Stomach (tissue), 8 donors: ENCODE measurements at regions not wholly inside any gene's neighbourhood (a gene's known extent, or its start where the extent isn't known, plus 50 kb on each side); places are given as distances from the start of the nearest gene placed in this dataset.

Experiments
- DNase-seq, 2 donors: peaks; one replicate each; pipeline versions ENCODE4 v3.0.0 to v3.0.0-alpha.2; 2013 to 2019
- H3K27ac ChIP-seq, 5 donors: fragments of 200-600 bp in 4 of 5; sonication (generic) in 4 of 5; one replicate each; pipeline ENCODE4 v1.5.1; 2013 to 2019; ENCODE audit warnings: mild to moderate bottlenecking in 1 of 5, moderate library complexity in 1 of 5
- H3K27me3 ChIP-seq, 3 donors: fragments of 200-600 bp; sonication (generic); one replicate each; pipeline ENCODE4 v1.5.1; 2017 to 2019; ENCODE audit warnings: mixed run types in 1 of 3
- H3K36me3 ChIP-seq, 4 donors: fragments of 200-600 bp; sonication (generic); 1 replicate in 3 of 4; 2 replicates in 1 of 4; pipeline ENCODE4 v1.5.1; 2016 to 2019
- H3K4me1 ChIP-seq, 4 donors: fragments of 200-600 bp; sonication (generic); one replicate each; pipeline ENCODE4 v1.5.1; 2016 to 2019
- H3K4me3 ChIP-seq, 4 donors: fragments of 200-600 bp; sonication (generic) in 3 of 4; one replicate each; pipeline ENCODE4 v1.5.1; 2016 to 2019; ENCODE audit warnings: mild to moderate bottlenecking in 1 of 4
- H3K9me3 ChIP-seq, 4 donors: fragments of 200-600 bp; sonication (generic); one replicate each; pipeline ENCODE4 v1.5.1; 2016 to 2019
- CTCF ChIP-seq, 7 experiments: fragments of 450-650 bp in 4 of 7; fragments of 200-600 bp in 3 of 7; sonication (generic) in 3 of 7; IDR thresholded peaks; one replicate each; pipeline ENCODE4 v1.5.1; 2016 to 2019; ENCODE audit warnings: antibody characterized with exemption in 7 of 7, control low read depth in 2 of 7, mild to moderate bottlenecking in 1 of 7
- EP300 ChIP-seq: sonication (generic); formaldehyde crosslinking; IDR thresholded peaks from one replicate; pipeline ENCODE4 v1.6.1; 2017; ENCODE audit warnings: antibody characterized with exemption
- POLR2A ChIP-seq, 4 donors: fragments of 450-650 bp; IDR thresholded peaks; one replicate each; pipeline ENCODE4 v1.6.1; 2016; ENCODE audit warnings: antibody characterized with exemption in 4 of 4, control low read depth in 2 of 4, mild to moderate bottlenecking in 1 of 4, moderate library complexity in 1 of 4
- POLR2AphosphoS5 ChIP-seq, 3 donors: sonication (generic); formaldehyde crosslinking; IDR thresholded peaks; one replicate each; pipeline ENCODE4 v1.6.1; 2016; ENCODE audit warnings: antibody characterized with exemption in 3 of 3
- WGBS, 5 donors: extraction: QIAGEN DNeasy Blood & Tissue Kit in 3 of 5; methylation state at CpG; one replicate each; pipeline versions ENCODE4 v1.1.5 to v1.1.7; 2013 to 2018; 5-methylcytosine and 5-hydroxymethylcytosine counted together
- intact Hi-C: fragments of 100-400 bp; cut with DNase I; formaldehyde crosslinking; loops from one replicate; pipeline ENCODE4 v1.15.1; 2023; ENCODE audit warnings: low total_unique reads
- donor health status: healthy with polysubstance abuse.
- donor health status: Bipolar disorder and iron deficiency.
- donor health status: healthy.

GRCh38 chr2:45068571-45069140 lies 59.4 kb upstream of the SIX2 start:
- Histone ChIP-seq H3K27ac (no peak overlapping the region), H3K9me3 (no peaks in the 10 kb centered on the region), H3K36me3 (no peaks in the 10 kb centered on the region), H3K4me3 (no peak overlapping the region), H3K4me1 (no peaks in the 10 kb centered on the region), H3K27me3 (peaks cover 0 to 14% (median 0%) of the 10 kb centered on the region in 3 donors)
- intact Hi-C loops, result no loop called here
- no peak for DNase-seq
- TF ChIP-seq EP300, result no peak
- no peak for TF ChIP-seq CTCF (IDR thresholded peaks at IDR 0.05)
- TF ChIP-seq POLR2A (IDR thresholded peaks at IDR 0.05), result no peak
- 77 to 89% (median 82%) methylated on average over 8 to 9 of the region's 9 CpGs for WGBS, 5 donors

- intact Hi-C loops, result no loop called here
- no peak for TF ChIP-seq CTCF (IDR thresholded peaks at IDR 0.05)
- TF ChIP-seq POLR2AphosphoS5 (IDR thresholded peaks at IDR 0.05), result no peak
- WGBS, 5 donors, result 57 to 70% (median 64%) methylated on average over 6 of the region's 6 CpGs
- Histone ChIP-seq H3K4me1 (no peaks in the 10 kb centered on the region), H3K36me3 (no peaks in the 10 kb centered on the region), H3K4me3 (no peak overlapping the region), H3K27ac (no peak overlapping the region), H3K9me3 (no peaks in the 10 kb centered on the region), H3K27me3 (peaks cover 0 to 14% (median 0%) of the 10 kb centered on the region in 3 donors)
- DNase-seq, result peak in 1 of 2 donors; percentile 35
These were observed 58.8 kb upstream of the SIX2 start for GRCh38 chr2:45067859-45068570.
